ENCODE measurements at regions not wholly inside any gene's neighbourhood (a gene's known extent, or its start where the extent isn't known, plus 50 kb on each side); places are given as distances from the start of the nearest gene placed in this dataset.
A peak's percentile ranks its signal among the peaks of the same experiment; 100 is the strongest.
"Not testable (repeated sequence)": the region's sequence is repeated elsewhere in the genome, so short reads cannot be mapped to it uniquely, and the experiment has no call there.

GRCh38 chr12:73863546-73863945, 674.1 kb upstream of the ATXN7L3B start:
- DNase-seq (ENCODE audit: low read depth), result no peak
- in situ Hi-C loops (cut with HindIII; ENCODE audit: low sequenced_read_pairs), result no loop called here
- no peak overlapping the region for H3K4me3 ChIP-seq (ENCODE audit: low read depth, low read length)
- TF ChIP-seq CTCF (IDR thresholded peaks at IDR 0.05; ENCODE audit: low read depth, low read length, missing control alignments), result no peak

GRCh38 chr12:73867147-73867546, 670.5 kb upstream of the ATXN7L3B start:
- in situ Hi-C loops (cut with HindIII; ENCODE audit: low sequenced_read_pairs), result no loop called here
- H3K4me3 ChIP-seq (ENCODE audit: low read depth, low read length), result no peak overlapping the region
- DNase-seq (ENCODE audit: low read depth), result no peak
- no peak for TF ChIP-seq CTCF (IDR thresholded peaks at IDR 0.05; ENCODE audit: low read depth, low read length, missing control alignments)

GRCh38 chr12:73877291-73877690, 660.3 kb upstream of the ATXN7L3B start:
- in situ Hi-C loops (cut with HindIII; ENCODE audit: low sequenced_read_pairs); H3K4me3 ChIP-seq (ENCODE audit: low read depth, low read length); DNase-seq (ENCODE audit: low read depth): not testable (repeated sequence)

- in situ Hi-C loops (cut with HindIII; ENCODE audit: low sequenced_read_pairs), result no loop called here
- peak; percentile 1 for DNase-seq (ENCODE audit: low read depth)
- TF ChIP-seq CTCF (IDR thresholded peaks at IDR 0.05; ENCODE audit: low read depth, low read length, missing control alignments), result no peak
- H3K4me3 ChIP-seq (ENCODE audit: low read depth, low read length), result no peak overlapping the region
Measured at GRCh38 chr12:73892201-73892600, 645.4 kb upstream of the ATXN7L3B start.

GRCh38 chr12:73898645-73899044, 639.0 kb upstream of the ATXN7L3B start:
- in situ Hi-C loops (cut with HindIII; ENCODE audit: low sequenced_read_pairs), result no loop called here
- no peak overlapping the region for H3K4me3 ChIP-seq (ENCODE audit: low read depth, low read length)
- no peak for DNase-seq (ENCODE audit: low read depth)
- TF ChIP-seq CTCF (IDR thresholded peaks at IDR 0.05; ENCODE audit: low read depth, low read length, missing control alignments), result no peak

- in situ Hi-C loops (cut with HindIII; ENCODE audit: low sequenced_read_pairs), result no loop called here
- H3K4me3 ChIP-seq (ENCODE audit: low read depth, low read length), result no peak overlapping the region
- TF ChIP-seq CTCF (IDR thresholded peaks at IDR 0.05; ENCODE audit: low read depth, low read length, missing control alignments), result no peak
- DNase-seq (ENCODE audit: low read depth), result no peak
Measured at GRCh38 chr12:73902260-73902659, 635.4 kb upstream of the ATXN7L3B start.

GRCh38 chr12:73906757-73907156, 630.9 kb upstream of the ATXN7L3B start:
- TF ChIP-seq CTCF (IDR thresholded peaks at IDR 0.05; ENCODE audit: low read depth, low read length, missing control alignments), result no peak
- no peak overlapping the region for H3K4me3 ChIP-seq (ENCODE audit: low read depth, low read length)
- in situ Hi-C loops (cut with HindIII; ENCODE audit: low sequenced_read_pairs), result no loop called here
- no peak for DNase-seq (ENCODE audit: low read depth)
